Activated T-cell treated with anti-CD3 and anti-CD28 coated beads, Interleukin-2, amount 50 U/mL, for 72 hours (primary cell): ENCODE measurements at regions not wholly inside any gene's neighbourhood (a gene's known extent, or its start where the extent isn't known, plus 50 kb on each side); places are given as distances from the start of the nearest gene placed in this dataset.
A peak's percentile ranks its signal among the peaks of the same experiment; 100 is the strongest.

Experiments used
- ATAC-seq, 2 donors: fragments of 150-1000 bp; cut with Tn5 transposase; replicated peaks in 1 of 2; 2 replicates each; pipeline ENCODE4 v1.10.0; 2021; ENCODE audit warnings: moderate library complexity in 2 of 2, mild to moderate bottlenecking in 1 of 2
- DNase-seq, 2 donors: peaks; one replicate each; pipeline ENCODE4 v3.0.0; 2021 to 2022; ENCODE audit warnings: mixed read lengths in 1 of 2
- H3K27ac Mint-ChIP-seq: one replicate; pipeline ENCODE4 v1.8.0; 2022; ENCODE audit warnings: mild to moderate bottlenecking, moderate library complexity, mixed read lengths
- H3K27me3 Mint-ChIP-seq: one replicate; pipeline ENCODE4 v1.8.0; 2022; ENCODE audit warnings: low read depth, mixed read lengths
- H3K36me3 Mint-ChIP-seq, 2 donors: one replicate each; pipeline ENCODE4 v1.8.0; 2022; ENCODE audit warnings: mixed read lengths in 2 of 2, mild to moderate bottlenecking in 1 of 2; ENCODE audit not compliant: insufficient read depth in 2 of 2
- H3K4me1 Mint-ChIP-seq: one replicate; pipeline ENCODE4 v1.8.0; 2022; ENCODE audit warnings: low read depth, mixed read lengths
- H3K4me3 Mint-ChIP-seq, 2 donors: one replicate each; pipeline ENCODE4 v1.8.0; 2022; ENCODE audit warnings: mild to moderate bottlenecking in 2 of 2, mixed read lengths in 2 of 2, moderate library complexity in 2 of 2
- H3K9me3 Mint-ChIP-seq, 2 donors: one replicate each; pipeline ENCODE4 v1.8.0; 2022; ENCODE audit warnings: mixed read lengths in 2 of 2

DNA sequence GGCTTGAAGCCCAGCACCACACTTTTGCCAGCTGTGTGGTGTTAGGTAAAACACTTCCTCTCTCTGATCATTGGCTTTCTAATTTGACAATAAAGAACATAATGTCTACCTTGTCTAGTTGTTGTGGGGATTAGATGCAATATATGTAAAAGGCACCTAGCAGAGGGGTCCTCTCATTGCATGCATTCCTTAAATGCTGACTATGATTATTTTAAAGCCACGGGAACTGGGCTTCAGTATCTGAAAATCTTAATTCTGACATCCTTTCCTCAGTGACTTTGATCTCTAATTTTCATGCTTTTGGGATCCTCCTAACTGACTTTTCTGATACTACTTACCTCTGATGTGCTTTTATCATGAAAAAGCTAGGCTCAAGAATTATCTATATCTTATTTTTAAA, 596.3 kb downstream of the TAFA4 start:
- H3K36me3 Mint-ChIP-seq: no peaks in the 10 kb centered on the region
- H3K4me3 Mint-ChIP-seq: no peak overlapping the region
- no peaks in the 10 kb centered on the region for H3K4me1 Mint-ChIP-seq
- no peaks in the 10 kb centered on the region for H3K27me3 Mint-ChIP-seq
- peaks cover 2 to 8% of the 10 kb centered on the region in 2 donors for H3K9me3 Mint-ChIP-seq
- ATAC-seq (no peak), DNase-seq (no peak)
- H3K27ac Mint-ChIP-seq: no peak overlapping the region

DNA sequence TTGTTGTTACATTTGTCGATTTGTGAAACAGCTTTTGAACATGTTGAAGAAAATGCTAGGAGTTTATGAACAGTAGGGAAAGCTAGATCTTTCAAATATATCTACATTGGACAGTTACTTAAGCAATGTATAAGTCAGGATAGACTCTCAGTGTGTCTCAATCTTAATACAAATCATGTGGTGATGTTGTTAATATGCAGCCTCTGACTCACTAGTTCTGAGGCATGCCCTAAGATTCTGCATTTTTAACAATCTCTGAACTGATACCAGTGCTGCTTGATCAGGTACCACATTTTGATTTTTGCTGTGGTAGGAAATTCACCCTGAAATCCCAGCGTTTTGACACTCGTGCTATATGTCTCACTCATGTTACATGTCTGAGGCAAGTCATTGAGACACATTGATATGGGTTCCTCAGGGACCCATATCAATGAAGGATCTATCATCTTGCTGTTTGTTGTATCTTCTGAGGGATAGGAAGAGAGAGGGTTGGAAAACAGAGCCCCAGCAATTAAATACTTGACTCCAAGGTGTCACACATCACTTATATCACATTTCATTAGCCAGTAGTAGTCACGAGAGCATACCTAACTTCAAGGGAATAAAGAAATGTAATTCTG, 597.9 kb downstream of the TAFA4 start:
- peaks cover 0 to 1% of the 10 kb centered on the region in 2 donors for H3K36me3 Mint-ChIP-seq
- H3K4me3 Mint-ChIP-seq: no peak overlapping the region
- no peaks in the 10 kb centered on the region for H3K27me3 Mint-ChIP-seq
- no peak overlapping the region for H3K27ac Mint-ChIP-seq
- no peak for ATAC-seq
- H3K9me3 Mint-ChIP-seq: peaks cover 2 to 3% of the 10 kb centered on the region in 2 donors
- no peaks in the 10 kb centered on the region for H3K4me1 Mint-ChIP-seq
- no peak for DNase-seq

DNA sequence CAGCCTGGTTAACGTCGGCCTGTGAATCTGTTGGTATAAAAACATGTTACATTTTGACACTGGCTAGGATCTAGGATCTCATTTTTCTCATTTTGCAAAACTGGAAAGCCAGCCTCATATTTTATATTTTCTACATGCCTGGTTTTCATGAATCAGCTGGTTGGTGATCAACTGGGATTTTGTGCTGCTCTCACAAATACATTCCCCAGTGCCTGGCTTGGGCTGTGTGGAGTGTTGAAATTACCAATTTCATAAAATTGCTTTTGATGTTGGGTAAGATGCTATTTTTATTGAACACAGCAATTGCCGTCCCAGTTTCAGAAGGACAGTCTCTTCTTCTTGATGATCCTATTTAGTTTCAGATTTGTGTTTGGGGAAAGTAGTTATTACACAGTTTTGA, 604.3 kb downstream of the TAFA4 start:
- Mint-ChIP-seq H3K4me3 (no peak overlapping the region), H3K9me3 (peaks cover 2 to 4% of the 10 kb centered on the region in 2 donors), H3K27me3 (no peaks in the 10 kb centered on the region), H3K4me1 (no peaks in the 10 kb centered on the region), H3K36me3 (peaks cover 0 to 4% of the 10 kb centered on the region in 2 donors), H3K27ac (no peak overlapping the region)
- DNase-seq: no peak
- ATAC-seq: no peak

DNA sequence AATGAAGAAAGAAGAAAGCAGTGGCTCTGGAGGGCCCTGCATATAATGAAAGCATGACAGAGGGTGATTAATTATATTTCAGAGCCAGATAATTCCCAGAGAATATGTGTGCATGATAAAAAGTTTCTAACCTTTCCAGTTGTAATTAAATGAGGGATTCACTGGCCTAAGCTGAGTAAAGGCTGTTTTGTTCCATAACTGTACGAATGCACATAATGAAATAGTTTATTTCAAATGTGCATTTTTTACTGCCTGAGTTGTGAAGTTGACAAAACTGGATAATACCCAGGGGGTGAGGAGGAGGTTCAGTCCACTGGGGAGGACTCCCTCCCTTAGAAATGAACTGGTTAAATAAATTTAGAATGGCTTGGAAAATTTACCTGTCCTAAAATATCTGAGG, 616.4 kb downstream of the TAFA4 start:
- Mint-ChIP-seq H3K9me3 (peaks cover 6 to 10% of the 10 kb centered on the region in 2 donors), H3K4me3 (no peak overlapping the region), H3K36me3 (peaks cover 5 to 6% of the 10 kb centered on the region in 2 donors), H3K4me1 (no peaks in the 10 kb centered on the region), H3K27me3 (no peaks in the 10 kb centered on the region), H3K27ac (no peak overlapping the region)
- ATAC-seq (no peak), DNase-seq (no peak)

DNA sequence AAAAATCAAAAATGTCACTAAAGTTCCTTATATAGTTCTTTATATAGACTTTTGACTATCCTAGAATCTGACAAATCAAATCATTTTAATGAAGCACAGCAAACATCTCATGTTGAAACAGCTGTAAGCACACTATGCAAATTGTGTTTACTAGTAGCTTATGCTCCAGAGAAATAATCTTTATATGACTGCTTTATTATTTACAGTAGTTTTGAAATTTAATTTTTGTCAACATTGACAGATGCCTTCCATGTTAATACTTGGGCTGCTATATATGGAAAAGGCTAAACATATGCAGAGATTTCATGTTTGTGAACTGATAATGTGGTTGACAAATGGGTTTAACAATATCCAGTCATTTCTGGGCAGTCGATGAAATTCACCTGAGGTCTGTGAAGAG, 616.8 kb downstream of the TAFA4 start:
- H3K9me3 Mint-ChIP-seq: peaks cover 8 to 10% of the 10 kb centered on the region in 2 donors
- no peak overlapping the region for H3K27ac Mint-ChIP-seq
- DNase-seq (no peak), ATAC-seq (no peak)
- H3K27me3 Mint-ChIP-seq: no peaks in the 10 kb centered on the region
- H3K4me3 Mint-ChIP-seq: no peak overlapping the region
- H3K4me1 Mint-ChIP-seq: no peaks in the 10 kb centered on the region
- peaks cover 5 to 6% of the 10 kb centered on the region in 2 donors for H3K36me3 Mint-ChIP-seq

DNA sequence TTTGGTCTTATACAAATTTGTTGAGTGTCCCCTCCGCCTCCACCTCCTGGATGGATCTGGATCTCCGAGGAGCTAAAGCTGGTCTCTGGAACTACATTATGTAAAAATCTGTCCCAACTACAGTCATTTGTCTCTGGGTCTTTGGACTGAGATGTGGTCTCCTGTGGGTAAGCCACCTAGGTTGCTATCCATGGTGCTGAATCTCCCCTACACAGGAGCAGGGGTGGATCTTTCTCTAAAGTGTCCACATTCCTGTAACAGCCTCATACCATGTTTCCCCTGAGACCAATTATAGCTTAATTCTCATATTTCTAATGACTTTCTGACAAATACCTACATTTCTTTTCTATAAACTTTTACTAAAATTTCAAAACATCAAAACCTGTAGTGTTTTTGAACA, 625.8 kb downstream of the TAFA4 start:
- Mint-ChIP-seq H3K27me3 (no peaks in the 10 kb centered on the region), H3K4me1 (no peaks in the 10 kb centered on the region), H3K9me3 (peaks cover 2 to 8% of the 10 kb centered on the region in 2 donors), H3K27ac (no peak overlapping the region), H3K4me3 (no peak overlapping the region), H3K36me3 (peaks cover 0 to 2% of the 10 kb centered on the region in 2 donors)
- peak; percentile 5 to 10 for DNase-seq
- no peak for ATAC-seq

DNA sequence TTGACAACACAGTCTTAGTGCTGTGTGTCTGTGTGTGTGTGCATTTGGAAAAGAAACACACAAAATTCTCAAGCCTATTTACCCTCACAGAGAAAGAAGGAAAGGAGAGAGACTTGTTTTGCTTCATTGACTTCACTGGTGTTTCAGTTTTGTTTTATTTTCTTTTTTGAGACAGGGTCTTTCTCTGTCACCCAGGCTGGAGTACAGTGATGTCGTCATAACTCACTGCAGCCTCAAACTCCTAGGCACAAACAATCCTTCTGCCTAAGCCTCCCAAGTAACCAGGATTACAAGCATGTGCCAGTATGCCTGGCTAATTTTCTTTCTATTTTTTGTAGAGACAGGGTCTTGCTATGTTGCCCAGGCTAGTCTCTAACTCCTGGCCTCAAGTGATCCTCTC, 636.9 kb downstream of the TAFA4 start:
- peaks cover 0 to 10% of the 10 kb centered on the region in 2 donors for H3K9me3 Mint-ChIP-seq
- no peaks in the 10 kb centered on the region for H3K4me1 Mint-ChIP-seq
- no peak for DNase-seq
- ATAC-seq: no peak
- H3K4me3 Mint-ChIP-seq: no peak overlapping the region
- H3K36me3 Mint-ChIP-seq: peaks cover 2 to 5% of the 10 kb centered on the region in 2 donors
- no peak overlapping the region for H3K27ac Mint-ChIP-seq
- H3K27me3 Mint-ChIP-seq: no peaks in the 10 kb centered on the region

DNA sequence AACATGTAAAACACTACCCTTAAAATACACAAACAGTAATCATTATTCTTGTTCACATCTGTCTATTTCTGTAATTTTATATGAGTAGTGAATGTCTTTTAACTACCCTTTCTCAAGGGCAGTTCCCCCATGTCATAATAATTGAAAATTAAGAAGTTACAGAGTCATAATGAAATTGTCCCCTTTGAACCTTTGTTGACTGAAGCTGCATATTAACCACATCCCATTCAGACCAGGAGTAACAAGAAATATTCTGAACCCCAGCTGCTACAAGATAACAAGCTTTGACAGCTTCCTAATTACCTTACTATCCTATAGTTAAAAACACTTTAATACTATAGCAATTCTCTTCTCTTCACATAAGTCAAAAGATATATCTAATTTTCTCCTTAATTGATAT, 635.9 kb upstream of the SUCLG2 start:
- H3K4me1 Mint-ChIP-seq: no peaks in the 10 kb centered on the region
- DNase-seq: no peak
- no peaks in the 10 kb centered on the region for H3K27me3 Mint-ChIP-seq
- H3K36me3 Mint-ChIP-seq: no peaks in the 10 kb centered on the region
- no peak for ATAC-seq
- no peak overlapping the region for H3K27ac Mint-ChIP-seq
- no peaks in the 10 kb centered on the region for H3K9me3 Mint-ChIP-seq
- H3K4me3 Mint-ChIP-seq: no peak overlapping the region

DNA sequence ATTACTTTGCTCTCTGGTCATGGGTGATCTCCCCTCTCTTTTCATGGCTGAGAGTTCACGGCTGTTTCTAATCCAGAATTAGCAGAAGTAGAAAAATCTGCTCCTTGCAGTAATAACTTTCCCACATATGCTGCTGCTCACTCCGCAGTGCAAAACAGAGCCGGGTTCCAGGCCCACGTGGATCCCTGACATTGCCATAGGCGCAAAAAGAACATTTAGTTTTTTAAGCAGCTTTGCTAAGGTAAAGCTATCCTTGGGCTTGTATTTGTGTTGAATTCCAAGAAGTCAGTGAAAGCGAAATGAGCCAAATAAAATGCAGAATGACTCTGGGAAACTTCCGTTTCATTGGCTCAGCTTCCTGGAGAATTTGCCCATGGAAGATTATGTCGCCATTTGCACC, 633.7 kb upstream of the SUCLG2 start:
- H3K27me3 Mint-ChIP-seq: no peaks in the 10 kb centered on the region

DNA sequence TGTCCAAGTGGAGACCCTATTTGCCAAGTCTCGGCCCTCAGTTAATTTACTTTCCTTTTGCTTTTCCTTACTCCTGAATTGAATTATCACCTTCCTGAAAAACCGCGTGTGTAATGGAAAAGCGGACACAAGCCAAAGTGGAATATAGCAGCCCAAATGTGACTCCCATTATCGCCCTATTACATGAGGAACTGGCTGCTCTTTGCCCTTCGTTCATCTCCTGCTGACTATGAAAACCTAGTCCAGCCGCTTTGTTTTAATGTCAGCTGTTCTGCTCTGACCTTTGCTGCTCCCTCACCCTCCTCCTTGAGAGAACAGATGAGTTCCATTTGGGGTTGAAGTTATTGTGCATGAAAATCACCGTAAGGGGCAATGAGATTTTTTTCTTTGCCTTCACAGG, 632.7 kb upstream of the SUCLG2 start:
- H3K4me1 Mint-ChIP-seq: no peaks in the 10 kb centered on the region
- ATAC-seq: no peak
- H3K9me3 Mint-ChIP-seq: peaks cover 0 to 1% of the 10 kb centered on the region in 2 donors

More for the DNA sequence above, 633.7 kb upstream of the SUCLG2 start:
- no peaks in the 10 kb centered on the region for H3K36me3 Mint-ChIP-seq
- no peaks in the 10 kb centered on the region for H3K9me3 Mint-ChIP-seq
- no peak overlapping the region for H3K4me3 Mint-ChIP-seq
- no peaks in the 10 kb centered on the region for H3K4me1 Mint-ChIP-seq
- H3K27ac Mint-ChIP-seq: no peak overlapping the region
- no peak for DNase-seq
- no peak for ATAC-seq

DNA sequence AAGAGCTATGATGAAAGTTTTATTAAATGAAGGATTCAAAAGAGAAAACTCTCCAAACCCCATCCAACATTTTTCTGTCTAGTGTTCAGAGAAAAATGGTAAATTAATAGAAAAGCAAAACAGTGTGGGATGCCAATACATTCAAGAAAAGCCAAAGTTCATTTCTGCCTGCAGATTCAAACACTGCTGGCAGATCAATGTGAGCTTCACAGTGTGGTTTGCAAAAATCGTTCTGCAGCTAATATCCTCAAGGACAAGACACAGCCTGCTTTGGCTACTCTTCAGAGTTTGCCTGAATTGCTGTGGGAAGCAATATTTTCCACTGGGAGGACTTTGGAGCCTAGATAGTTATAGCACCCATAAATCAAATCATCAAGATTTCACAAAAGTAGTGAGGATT, 619.9 kb upstream of the SUCLG2 start:
- no peak for DNase-seq
- no peak overlapping the region for H3K4me3 Mint-ChIP-seq
- ATAC-seq: no peak
- no peaks in the 10 kb centered on the region for H3K4me1 Mint-ChIP-seq
- no peaks in the 10 kb centered on the region for H3K36me3 Mint-ChIP-seq
- no peaks in the 10 kb centered on the region for H3K27me3 Mint-ChIP-seq
- no peaks in the 10 kb centered on the region for H3K9me3 Mint-ChIP-seq
- H3K27ac Mint-ChIP-seq: no peak overlapping the region

More for the DNA sequence above, 632.7 kb upstream of the SUCLG2 start:
- H3K36me3 Mint-ChIP-seq: no peaks in the 10 kb centered on the region
- H3K27ac Mint-ChIP-seq: no peak overlapping the region
- H3K4me3 Mint-ChIP-seq: no peak overlapping the region
- H3K27me3 Mint-ChIP-seq: no peaks in the 10 kb centered on the region
- no peak for DNase-seq

DNA sequence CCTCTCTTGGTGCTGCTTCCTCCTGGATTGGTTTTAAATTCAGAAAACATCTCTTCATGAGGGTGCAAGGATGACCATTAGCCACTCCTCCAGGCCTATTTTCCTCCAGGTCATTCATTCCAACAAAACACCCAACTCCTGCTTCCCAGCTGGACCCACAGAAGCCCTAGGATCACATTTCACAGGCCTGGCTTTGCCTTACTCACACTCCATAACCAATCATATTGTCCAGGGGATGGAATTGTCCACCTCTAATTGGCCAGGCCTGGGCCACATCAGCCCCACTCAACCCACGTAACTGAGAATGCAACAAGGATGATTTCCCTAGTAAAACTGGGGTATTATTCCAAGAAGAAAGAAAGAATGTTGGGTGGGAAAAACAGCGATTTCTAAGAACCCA, 616.7 kb upstream of the SUCLG2 start:
- DNase-seq (no peak), ATAC-seq (no peak)
- Mint-ChIP-seq H3K4me1 (no peaks in the 10 kb centered on the region), H3K27me3 (no peaks in the 10 kb centered on the region), H3K9me3 (no peaks in the 10 kb centered on the region), H3K27ac (no peak overlapping the region), H3K36me3 (no peaks in the 10 kb centered on the region), H3K4me3 (no peak overlapping the region)

DNA sequence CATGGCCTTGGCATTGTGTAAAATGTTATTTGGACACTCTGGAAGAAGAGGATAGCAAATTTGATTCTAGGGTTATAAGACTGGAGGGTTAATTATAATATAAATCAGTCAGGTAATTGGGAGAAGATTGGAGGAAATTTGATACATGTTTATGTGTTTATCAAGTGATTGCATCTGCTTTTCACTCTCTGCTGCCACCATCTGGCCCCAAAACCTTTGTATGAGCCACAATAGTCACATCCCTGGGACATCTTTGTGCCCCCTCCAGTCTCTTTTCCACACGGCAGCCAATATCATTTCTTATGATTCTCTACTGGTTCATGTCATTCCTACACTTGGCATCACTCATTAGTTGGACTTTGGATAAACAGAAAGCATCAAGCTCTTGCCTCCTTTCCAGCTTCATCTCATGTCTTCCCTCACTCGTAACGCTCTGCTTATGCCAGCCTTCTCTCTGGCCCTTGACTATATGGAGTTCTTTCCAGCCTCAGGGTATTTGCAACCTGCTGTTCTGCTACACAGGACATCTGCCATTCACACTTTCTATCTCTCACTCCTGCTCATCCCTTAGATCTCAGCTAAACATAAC, 602.3 kb upstream of the SUCLG2 start:
- peak; percentile 5 to 14 for DNase-seq
- Mint-ChIP-seq H3K9me3 (no peaks in the 10 kb centered on the region), H3K4me3 (no peak overlapping the region), H3K27me3 (no peaks in the 10 kb centered on the region), H3K36me3 (no peaks in the 10 kb centered on the region), H3K4me1 (no peaks in the 10 kb centered on the region), H3K27ac (no peak overlapping the region)
- no peak for ATAC-seq

DNA sequence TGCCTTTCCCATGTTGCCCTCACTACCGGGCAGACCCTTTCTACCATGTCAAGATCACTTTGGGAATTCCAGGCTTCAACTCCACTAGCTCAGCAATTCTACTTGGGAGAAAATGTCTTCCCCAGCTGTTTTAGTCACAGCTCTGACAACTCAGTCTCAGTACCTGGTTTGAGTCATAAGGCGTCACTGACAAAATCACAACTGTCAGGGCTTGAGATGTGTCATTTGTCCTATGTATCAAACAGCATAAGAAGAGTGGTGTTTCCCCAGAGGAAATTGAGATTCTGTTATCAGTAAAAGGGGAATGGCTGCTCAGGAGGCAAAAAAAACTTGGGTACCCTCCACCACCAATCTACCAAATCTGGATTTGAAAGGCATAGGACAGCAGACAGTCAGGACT, 594.9 kb upstream of the SUCLG2 start:
- H3K27ac Mint-ChIP-seq: no peak overlapping the region
- H3K27me3 Mint-ChIP-seq: peaks cover 9% of the 10 kb centered on the region
- peak; percentile 24 to 32 for DNase-seq
- H3K36me3 Mint-ChIP-seq: peaks cover 0 to 2% of the 10 kb centered on the region in 2 donors
- H3K4me1 Mint-ChIP-seq: peaks cover 9% of the 10 kb centered on the region
- no peak overlapping the region for H3K4me3 Mint-ChIP-seq
- peak; percentile 100 for ATAC-seq
- peaks cover 2 to 3% of the 10 kb centered on the region in 2 donors for H3K9me3 Mint-ChIP-seq
